GM21619 (cell line): ENCODE measurements at regions not wholly inside any gene's neighbourhood (a gene's known extent, or its start where the extent isn't known, plus 50 kb on each side); places are given as distances from the start of the nearest gene placed in this dataset.

ENCODE experiments used
- ATAC-seq: cut with Tn5 transposase; IDR thresholded peaks from one replicate; pipeline ENCODE4 v1.9.1; 2021; ENCODE audit not compliant: unreplicated experiment

- ATAC-seq, result no peak
Measured at GRCh38 chr2:133809485-133809884, 241.2 kb upstream of the NCKAP5 start.

DNA sequence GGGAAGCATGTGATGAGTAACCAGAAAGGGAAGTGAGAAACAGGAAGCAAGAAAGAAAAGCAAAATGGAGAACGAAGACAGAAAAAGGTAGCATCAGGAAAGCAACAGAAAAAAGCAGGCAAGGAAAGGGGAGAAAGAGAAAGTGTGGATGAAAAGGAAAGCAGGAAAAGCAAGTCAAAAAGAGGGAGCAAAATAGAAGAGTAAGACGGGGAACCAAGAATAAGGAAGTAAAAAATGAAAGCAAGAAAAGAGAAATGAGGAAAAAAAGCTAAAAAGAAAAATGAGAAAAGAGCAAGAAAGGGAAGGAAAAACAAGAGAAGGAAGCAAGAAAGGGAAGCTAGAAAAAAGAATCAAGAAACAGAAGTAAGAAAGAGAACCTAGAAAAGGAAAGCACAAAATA, 242.3 kb upstream of the NCKAP5 start:
- ATAC-seq, result no peak

GRCh38 chr2:133811409-133812125, 243.3 kb upstream of the NCKAP5 start:
- no peak for ATAC-seq

- no peak for ATAC-seq
Measured at GRCh38 chr2:133812826-133813617, 244.8 kb upstream of the NCKAP5 start.

DNA sequence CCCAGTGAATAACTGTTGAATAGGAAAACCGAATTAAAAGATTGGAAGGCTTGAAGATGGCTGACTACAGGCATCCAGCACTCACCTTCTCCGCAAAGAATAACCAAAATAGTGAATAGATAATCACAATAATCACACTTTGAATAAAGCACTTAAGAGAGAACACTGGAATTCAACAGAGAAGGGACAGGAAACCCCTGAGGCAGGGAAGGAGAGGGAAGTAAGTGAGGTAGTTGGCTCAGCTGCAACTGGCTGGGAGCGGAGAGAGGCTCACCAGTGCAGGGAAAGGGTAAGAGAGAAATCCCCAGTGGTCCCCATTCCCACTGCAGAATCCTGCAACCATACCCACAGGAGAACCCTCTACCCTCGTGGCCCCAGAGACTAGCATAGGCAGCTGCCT, 246.6 kb upstream of the NCKAP5 start:
- ATAC-seq, result no peak

GRCh38 chr2:133816037-133816436, 247.8 kb upstream of the NCKAP5 start:
- no peak for ATAC-seq

GRCh38 chr2:133817680-133818566, 249.7 kb upstream of the NCKAP5 start:
- no peak for ATAC-seq

- ATAC-seq, result no peak
Measured at GRCh38 chr2:133818661-133819060, 250.4 kb upstream of the NCKAP5 start.

DNA sequence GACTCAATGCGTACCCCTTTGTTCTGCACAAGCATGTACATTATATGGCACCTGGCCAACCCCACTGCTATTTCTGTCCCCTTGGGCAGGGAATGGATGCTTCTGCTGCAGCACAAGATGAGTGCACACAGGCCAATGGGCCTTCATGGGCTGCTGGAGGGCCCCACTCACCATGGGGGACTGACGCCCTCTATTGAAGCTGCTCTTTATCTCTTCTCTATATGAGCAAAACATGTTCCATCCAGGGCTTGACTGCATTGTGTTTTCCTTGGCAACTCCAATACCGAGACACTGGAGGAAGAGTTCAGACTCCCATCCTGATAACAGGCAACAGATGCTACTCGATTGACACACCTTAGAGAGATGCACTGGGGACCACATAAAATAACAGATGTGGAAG, 251.6 kb upstream of the NCKAP5 start:
- ATAC-seq, result no peak

DNA sequence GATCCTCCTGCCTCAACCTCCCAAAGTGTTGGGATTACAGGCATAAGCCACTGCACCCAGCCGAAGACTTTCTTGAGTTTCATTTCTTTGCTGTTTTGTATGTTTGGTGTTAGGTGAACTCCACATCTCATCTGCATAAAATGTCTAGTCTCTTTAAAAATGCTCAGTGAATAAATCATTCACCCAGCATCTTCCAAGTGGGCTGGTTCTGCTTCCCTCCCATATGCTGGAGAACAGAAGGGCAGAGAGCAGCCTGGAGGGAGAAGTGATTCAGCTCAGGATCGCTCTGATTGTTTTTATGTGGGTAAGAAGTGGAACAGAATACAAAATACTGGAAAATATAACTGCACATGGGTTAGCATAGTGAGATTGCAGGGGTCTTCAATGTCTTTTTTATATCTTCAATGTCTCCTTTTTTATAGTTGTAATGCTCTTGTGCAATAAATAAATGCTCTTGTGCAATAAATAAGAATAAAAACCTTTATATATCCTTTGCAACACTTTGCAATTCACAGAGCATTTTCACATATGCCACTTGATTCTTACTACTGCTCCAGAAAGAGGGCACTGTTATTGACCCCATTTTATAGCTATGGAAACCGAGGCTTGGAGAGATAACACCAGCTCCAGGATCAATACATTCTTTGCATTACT, 253.0 kb upstream of the NCKAP5 start:
- no peak for ATAC-seq

- no peak for ATAC-seq
Measured at GRCh38 chr2:133822517-133823225, 254.4 kb upstream of the NCKAP5 start.

GRCh38 chr2:133823226-133823550, 254.9 kb upstream of the NCKAP5 start:
- no peak for ATAC-seq

DNA sequence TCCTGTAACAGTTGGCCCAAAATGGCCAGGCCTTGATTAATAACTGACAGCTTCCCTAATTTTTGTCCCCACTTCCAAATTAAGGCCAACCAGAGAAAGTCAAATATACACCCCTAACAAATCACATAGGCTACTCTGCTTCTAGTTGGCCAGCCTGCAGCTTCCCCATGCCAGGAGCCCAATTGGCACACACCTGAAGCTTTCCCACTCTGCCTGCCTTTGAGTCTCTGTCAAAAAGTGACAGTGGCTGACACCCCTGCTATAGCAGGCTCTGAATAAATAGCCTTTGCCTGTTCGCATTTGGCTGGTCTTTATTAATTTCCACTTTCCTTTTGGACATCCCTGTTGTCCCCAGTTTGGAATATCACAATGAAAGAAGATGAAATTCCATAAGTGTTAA, 256.6 kb upstream of the NCKAP5 start:
- ATAC-seq, result no peak

DNA sequence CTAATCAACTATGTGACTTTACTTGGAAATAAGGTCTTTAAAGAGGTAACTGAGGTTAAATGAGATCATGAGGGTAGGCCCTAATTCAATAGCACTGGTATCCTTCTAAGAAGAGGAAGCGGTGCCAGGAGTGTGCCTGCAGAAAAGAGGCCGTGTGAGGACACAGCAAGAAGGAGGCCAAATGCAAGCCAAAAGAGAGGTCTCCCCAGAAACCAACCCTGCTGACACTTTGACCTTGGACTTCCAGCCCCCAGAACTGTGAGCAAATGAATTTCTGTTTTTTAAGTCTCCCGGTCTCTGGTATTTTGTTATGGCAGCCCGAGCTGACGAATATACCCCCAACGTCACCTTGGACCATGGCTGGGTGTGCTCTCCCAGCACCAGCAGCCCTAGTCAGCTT, 257.5 kb upstream of the NCKAP5 start:
- ATAC-seq, result no peak

GRCh38 chr2:133828913-133829312, 260.6 kb upstream of the NCKAP5 start:
- ATAC-seq, result no peak

- no peak for ATAC-seq
Measured at GRCh38 chr2:133829450-133830020, 261.3 kb upstream of the NCKAP5 start.

DNA sequence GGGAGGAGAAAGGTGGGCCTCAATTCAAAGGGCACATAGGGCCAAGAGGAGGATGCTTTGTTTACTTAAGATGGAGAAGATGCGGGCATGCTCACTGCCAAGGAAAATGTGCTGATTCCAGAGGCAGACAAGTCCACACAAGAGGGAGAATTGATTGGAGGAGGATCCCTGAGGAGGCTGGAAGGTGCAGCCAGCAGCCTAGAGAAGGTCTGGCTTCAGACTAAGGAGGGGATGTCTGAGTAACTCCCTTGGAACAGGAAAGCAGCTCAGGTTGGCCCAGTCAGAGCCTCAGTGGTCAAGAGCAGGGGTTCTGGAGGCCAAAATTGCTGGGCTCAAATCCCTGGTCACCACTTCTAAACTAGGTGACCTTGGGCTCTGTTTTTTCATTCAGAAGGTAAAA, 265.5 kb upstream of the NCKAP5 start:
- ATAC-seq, result no peak

DNA sequence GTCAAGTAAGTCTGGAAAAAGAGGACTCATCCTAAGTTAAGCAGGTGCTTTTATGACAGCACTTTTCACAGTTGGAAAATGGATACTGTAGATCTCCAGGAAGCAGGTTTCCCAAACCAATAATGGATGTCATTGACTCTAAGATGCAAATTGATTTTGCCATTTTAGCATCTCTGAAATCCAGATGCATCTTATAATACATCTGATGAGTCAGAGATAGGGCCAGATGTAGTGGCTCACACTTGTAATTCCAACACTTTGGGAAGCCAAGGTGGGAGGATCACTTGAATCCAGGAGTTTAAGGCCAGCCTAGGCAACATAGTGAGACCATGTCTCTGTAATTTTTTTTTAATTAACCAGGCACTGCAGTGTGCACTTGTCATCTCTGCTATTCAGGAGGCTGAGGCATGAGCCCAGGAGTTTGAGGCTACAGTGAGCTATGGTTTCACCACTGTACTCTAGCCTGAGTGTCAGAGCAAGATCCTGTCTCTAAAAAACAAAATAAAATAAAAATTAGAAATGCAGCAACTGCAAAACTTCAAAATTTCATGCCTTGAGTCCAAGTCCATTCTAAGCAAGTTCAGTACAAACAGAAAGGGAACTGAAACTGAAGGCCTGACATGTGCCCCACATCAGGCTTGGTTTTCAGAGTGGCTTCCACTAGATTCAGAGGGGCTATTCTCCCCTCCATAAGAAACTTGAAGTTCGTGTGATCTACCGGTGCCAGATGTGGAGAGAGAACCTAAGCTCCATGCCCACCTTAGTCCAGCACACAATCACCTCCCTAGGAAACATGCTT, 267.8 kb upstream of the NCKAP5 start:
- ATAC-seq, result no peak

DNA sequence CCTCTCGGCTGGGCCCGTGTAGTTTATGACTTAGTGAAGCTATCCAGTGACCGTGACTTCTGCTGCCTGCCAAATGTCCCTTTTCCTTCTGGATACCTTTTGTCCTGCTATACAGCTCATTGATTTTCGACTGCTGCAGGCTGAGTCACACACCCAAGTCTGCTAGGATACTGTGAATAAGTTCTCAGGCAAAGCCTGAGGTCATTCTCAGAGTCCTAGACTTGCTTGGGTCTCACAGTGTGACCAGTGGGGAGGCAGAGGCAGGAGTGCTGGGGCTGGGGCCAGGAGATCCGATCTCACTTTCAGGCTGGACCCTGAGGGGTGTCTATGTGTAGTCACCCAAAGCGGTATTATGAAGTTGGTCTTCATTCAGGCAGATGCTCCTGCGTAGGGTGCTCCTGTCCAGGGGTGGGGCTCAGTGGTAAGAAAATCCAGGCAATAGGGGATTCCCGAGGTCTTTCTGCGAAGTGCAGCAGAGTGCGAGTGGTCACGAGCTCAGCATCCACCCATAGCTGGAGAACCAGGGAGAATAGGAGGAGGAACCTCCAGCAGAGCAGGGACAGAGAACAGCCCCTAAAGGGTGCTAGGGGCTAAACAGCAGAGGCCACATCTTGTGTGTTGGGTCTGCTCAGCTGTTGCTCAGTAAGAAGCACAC, 268.6 kb upstream of the NCKAP5 start:
- ATAC-seq, result no peak
